ENCODE measurements at regions not wholly inside any gene's neighbourhood (a gene's known extent, or its start where the extent isn't known, plus 50 kb on each side); places are given as distances from the start of the nearest gene placed in this dataset.

DNA sequence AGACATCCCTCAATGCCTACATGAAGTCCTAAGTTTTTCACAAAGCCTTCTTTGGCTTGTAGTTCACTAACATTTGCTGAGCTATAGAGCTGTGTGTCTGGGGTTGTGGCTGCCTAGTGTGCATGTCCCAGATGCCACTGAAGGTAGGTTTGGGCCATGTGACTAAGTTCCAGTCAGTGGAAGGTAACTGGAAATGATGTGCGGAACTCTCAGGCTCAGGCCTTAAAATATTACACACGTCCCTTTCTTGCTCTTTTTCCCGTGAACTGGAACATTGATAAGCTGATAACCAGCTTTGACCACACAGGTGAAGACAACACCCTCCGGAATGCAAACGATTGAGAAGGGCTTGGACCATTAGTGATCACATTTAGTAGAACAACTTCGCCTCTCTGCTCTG is 358.1 kb downstream of the GATA3 start:
- TF ChIP-seq, protein P1, sequence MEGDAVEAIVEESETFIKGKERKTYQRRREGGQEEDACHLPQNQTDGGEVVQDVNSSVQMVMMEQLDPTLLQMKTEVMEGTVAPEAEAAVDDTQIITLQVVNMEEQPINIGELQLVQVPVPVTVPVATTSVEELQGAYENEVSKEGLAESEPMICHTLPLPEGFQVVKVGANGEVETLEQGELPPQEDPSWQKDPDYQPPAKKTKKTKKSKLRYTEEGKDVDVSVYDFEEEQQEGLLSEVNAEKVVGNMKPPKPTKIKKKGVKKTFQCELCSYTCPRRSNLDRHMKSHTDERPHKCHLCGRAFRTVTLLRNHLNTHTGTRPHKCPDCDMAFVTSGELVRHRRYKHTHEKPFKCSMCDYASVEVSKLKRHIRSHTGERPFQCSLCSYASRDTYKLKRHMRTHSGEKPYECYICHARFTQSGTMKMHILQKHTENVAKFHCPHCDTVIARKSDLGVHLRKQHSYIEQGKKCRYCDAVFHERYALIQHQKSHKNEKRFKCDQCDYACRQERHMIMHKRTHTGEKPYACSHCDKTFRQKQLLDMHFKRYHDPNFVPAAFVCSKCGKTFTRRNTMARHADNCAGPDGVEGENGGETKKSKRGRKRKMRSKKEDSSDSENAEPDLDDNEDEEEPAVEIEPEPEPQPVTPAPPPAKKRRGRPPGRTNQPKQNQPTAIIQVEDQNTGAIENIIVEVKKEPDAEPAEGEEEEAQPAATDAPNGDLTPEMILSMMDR (conservative IDR thresholded peaks at IDR 0.05): no peak
- no peak for TF ChIP-seq EZH2 (IDR thresholded peaks at IDR 0.05; ENCODE audit: low read depth)
